ENCODE measurements at regions not wholly inside any gene's neighbourhood (a gene's known extent, or its start where the extent isn't known, plus 50 kb on each side); places are given as distances from the start of the nearest gene placed in this dataset.

DNA sequence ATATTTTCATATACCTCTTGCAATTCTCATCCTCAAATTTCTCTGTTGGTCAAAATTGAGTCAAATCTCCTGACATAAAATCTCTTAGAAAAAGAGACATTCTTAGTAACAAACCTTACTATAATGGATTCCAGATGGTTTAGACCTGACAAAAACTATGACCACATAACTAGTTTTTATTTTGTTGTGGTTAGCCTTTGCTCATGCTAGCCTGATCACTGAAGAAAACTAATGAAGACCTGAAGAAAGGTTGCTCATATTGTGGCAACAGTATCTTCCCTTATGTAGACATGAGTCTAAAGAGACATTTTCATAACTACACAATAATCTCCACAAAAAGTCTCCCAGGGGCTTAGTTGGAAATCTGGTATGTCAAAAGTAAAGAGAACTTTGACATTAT is 274.1 kb upstream of the TMEM161B start:
- no peak for DNase-seq
- Histone ChIP-seq H3K79me2 (ENCODE audit: insufficient read depth) (no peaks in the 10 kb centered on the region), H2AFZ (no peak overlapping the region), H3K4me3 (no peak overlapping the region), H3F3A (ENCODE audit: insufficient read depth) (no peaks in the 10 kb centered on the region), H3K36me3 (ENCODE audit: low read depth) (no peaks in the 10 kb centered on the region), H3K9ac (no peak overlapping the region), H3K9me3 (ENCODE audit: low read depth) (no peaks in the 10 kb centered on the region), H3K27ac (no peak overlapping the region), H3K4me1 (ENCODE audit: insufficient read depth) (no peaks in the 10 kb centered on the region), H3K4me2 (ENCODE audit: unreplicated experiment) (no peak overlapping the region), H3K9me2 (ENCODE audit: insufficient read depth) (no peaks in the 10 kb centered on the region), H3K27me3 (replicated peaks; ENCODE audit: insufficient read depth) (no peaks in the 10 kb centered on the region; the same call in 1 of the 2 replicates), H4K20me1 (ENCODE audit: insufficient read depth) (no peaks in the 10 kb centered on the region)
- no peak for TF ChIP-seq EZH2phosphoT487 (IDR thresholded peaks at IDR 0.05; ENCODE audit: insufficient read depth, low read depth)
- TF ChIP-seq EZH2 (IDR thresholded peaks at IDR 0.05; ENCODE audit: insufficient read depth, poor library complexity, severe bottlenecking) = no peak
- in situ Hi-C loops (cut with MboI) = no loop called here

DNA sequence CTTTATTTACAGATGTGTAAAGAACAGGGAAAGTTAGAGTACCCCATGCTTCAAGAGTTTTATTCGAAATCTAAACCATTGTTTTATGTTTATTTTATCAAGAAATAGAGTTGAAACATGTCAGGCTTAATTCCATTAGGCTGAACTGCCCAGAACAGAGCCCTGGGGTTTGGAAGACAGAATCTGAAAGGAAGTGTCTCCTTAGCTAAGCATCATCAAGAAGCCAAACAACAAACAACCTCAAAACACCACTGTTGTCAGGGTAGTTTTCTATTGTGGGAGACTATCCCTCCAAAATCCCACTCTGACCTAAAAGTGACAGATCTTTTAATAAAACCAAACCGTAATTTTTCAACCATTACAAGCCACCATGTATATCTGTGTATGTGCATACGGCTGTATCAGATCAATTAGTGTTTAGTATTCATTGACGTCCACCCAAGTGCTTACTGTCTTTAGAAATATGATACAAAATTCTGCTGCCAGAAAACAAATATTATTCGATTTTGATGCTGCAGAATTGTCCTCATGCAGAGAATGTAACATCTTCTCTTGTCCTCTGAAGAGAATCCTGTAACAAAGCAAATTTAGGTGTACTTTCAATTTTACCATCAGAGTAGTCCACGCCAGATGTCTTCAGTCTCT is 271.9 kb upstream of the TMEM161B start:
- no peak for DNase-seq
- Histone ChIP-seq H3K36me3 (ENCODE audit: low read depth) (no peaks in the 10 kb centered on the region), H2AFZ (no peak overlapping the region), H3K4me3 (no peak overlapping the region), H3K4me1 (ENCODE audit: insufficient read depth) (no peaks in the 10 kb centered on the region), H3K79me2 (ENCODE audit: insufficient read depth) (no peaks in the 10 kb centered on the region), H3F3A (ENCODE audit: insufficient read depth) (no peaks in the 10 kb centered on the region), H3K4me2 (ENCODE audit: unreplicated experiment) (no peak overlapping the region), H3K9me2 (ENCODE audit: insufficient read depth) (no peaks in the 10 kb centered on the region), H4K20me1 (ENCODE audit: insufficient read depth) (no peaks in the 10 kb centered on the region), H3K9ac (no peak overlapping the region), H3K27me3 (replicated peaks; ENCODE audit: insufficient read depth) (no peaks in the 10 kb centered on the region; the same call in 1 of the 2 replicates), H3K27ac (no peak overlapping the region), H3K9me3 (ENCODE audit: low read depth) (no peaks in the 10 kb centered on the region)
- 36 to 38% methylated on average over 6 of the region's 6 CpGs for WGBS, 2 experiments (ENCODE audit: low coverage in 1 of 2, low lambda C conversion rate in 2 of 2, missing lambda C conversion rate in 2 of 2)
- in situ Hi-C loops (cut with MboI) = no loop called here
- TF ChIP-seq EZH2 (IDR thresholded peaks at IDR 0.05; ENCODE audit: insufficient read depth, poor library complexity, severe bottlenecking) = no peak

- TF ChIP-seq EZH2 (IDR thresholded peaks at IDR 0.05; ENCODE audit: insufficient read depth, poor library complexity, severe bottlenecking) (no peak), EZH2phosphoT487 (IDR thresholded peaks at IDR 0.05; ENCODE audit: insufficient read depth, low read depth) (no peak)
- Histone ChIP-seq H3K9me3 (ENCODE audit: low read depth) (no peaks in the 10 kb centered on the region), H3K9ac (no peak overlapping the region), H3K9me2 (ENCODE audit: insufficient read depth) (no peaks in the 10 kb centered on the region), H3K36me3 (ENCODE audit: low read depth) (no peaks in the 10 kb centered on the region), H3K27me3 (replicated peaks; ENCODE audit: insufficient read depth) (no peaks in the 10 kb centered on the region), H3K4me2 (ENCODE audit: unreplicated experiment) (no peak overlapping the region), H3K27ac (no peak overlapping the region), H3F3A (ENCODE audit: insufficient read depth) (no peaks in the 10 kb centered on the region), H3K4me3 (no peak overlapping the region), H4K20me1 (ENCODE audit: insufficient read depth) (no peaks in the 10 kb centered on the region), H3K79me2 (ENCODE audit: insufficient read depth) (no peaks in the 10 kb centered on the region), H2AFZ (no peak overlapping the region), H3K4me1 (ENCODE audit: insufficient read depth) (no peaks in the 10 kb centered on the region)
- in situ Hi-C loops (cut with MboI) = no loop called here
- 23 to 25% methylated on average over 14 of the region's 14 CpGs for WGBS, 2 experiments (ENCODE audit: low coverage in 1 of 2, low lambda C conversion rate in 2 of 2, missing lambda C conversion rate in 2 of 2)
- no peak for DNase-seq
Measured at GRCh38 chr5:88539693-88540365, 271.2 kb upstream of the TMEM161B start.

- WGBS, 2 experiments (ENCODE audit: low coverage in 1 of 2, low lambda C conversion rate in 2 of 2, missing lambda C conversion rate in 2 of 2) = 38 to 39% methylated on average over 4 of the region's 4 CpGs
Measured at GRCh38 chr5:88539026-88539425, 270.4 kb upstream of the TMEM161B start.

More at GRCh38 chr5:88539026-88539425, 270.4 kb upstream of the TMEM161B start:
- Histone ChIP-seq H3K4me2 (ENCODE audit: unreplicated experiment) (no peak overlapping the region), H3K27ac (no peak overlapping the region), H3K27me3 (replicated peaks; ENCODE audit: insufficient read depth) (no peaks in the 10 kb centered on the region), H3K4me1 (ENCODE audit: insufficient read depth) (no peaks in the 10 kb centered on the region), H3K9ac (no peak overlapping the region), H3F3A (ENCODE audit: insufficient read depth) (no peaks in the 10 kb centered on the region), H3K9me2 (ENCODE audit: insufficient read depth) (no peaks in the 10 kb centered on the region), H3K9me3 (ENCODE audit: low read depth) (no peaks in the 10 kb centered on the region), H3K79me2 (ENCODE audit: insufficient read depth) (no peaks in the 10 kb centered on the region), H3K4me3 (no peak overlapping the region), H4K20me1 (ENCODE audit: insufficient read depth) (no peaks in the 10 kb centered on the region), H2AFZ (no peak overlapping the region), H3K36me3 (ENCODE audit: low read depth) (no peaks in the 10 kb centered on the region)
- in situ Hi-C loops (cut with MboI) = no loop called here
- TF ChIP-seq EZH2 (IDR thresholded peaks at IDR 0.05; ENCODE audit: insufficient read depth, poor library complexity, severe bottlenecking) (no peak), EZH2phosphoT487 (IDR thresholded peaks at IDR 0.05; ENCODE audit: insufficient read depth, low read depth) (no peak)
- DNase-seq = no peak
